ENCODE measurements at regions not wholly inside any gene's neighbourhood (a gene's known extent, or its start where the extent isn't known, plus 50 kb on each side); places are given as distances from the start of the nearest gene placed in this dataset.

- Histone ChIP-seq H3K27me3 (replicated peaks; ENCODE audit: insufficient read depth, low read length) (no peaks in the 10 kb centered on the region), H3K4me3 (ENCODE audit: low read length) (no peak overlapping the region), H3K9me2 (replicated peaks; ENCODE audit: insufficient read depth, low read length) (no peaks in the 10 kb centered on the region)
Measured at GRCh38 chr9:38240051-38240450, 152.5 kb upstream of the ALDH1B1 start.

GRCh38 chr9:38235244-38235643 is 157.3 kb upstream of the ALDH1B1 start:
- Histone ChIP-seq H3K36me3 (replicated peaks; ENCODE audit: insufficient read depth, low read length) (no peaks in the 10 kb centered on the region), H2AFZ (ENCODE audit: low read length) (no peak overlapping the region), H3K4me1 (ENCODE audit: low read length) (no peaks in the 10 kb centered on the region), H3K27ac (ENCODE audit: low read length) (no peak overlapping the region), H3K9me2 (replicated peaks; ENCODE audit: insufficient read depth, low read length) (no peaks in the 10 kb centered on the region), H3K79me2 (ENCODE audit: low read length) (no peaks in the 10 kb centered on the region), H3K27me3 (replicated peaks; ENCODE audit: insufficient read depth, low read length) (no peaks in the 10 kb centered on the region), H3F3A (ENCODE audit: insufficient read depth, low read length) (no peaks in the 10 kb centered on the region), H4K20me1 (ENCODE audit: insufficient read depth, low read length) (no peaks in the 10 kb centered on the region), H3K9me3 (replicated peaks; ENCODE audit: insufficient read depth, low read length) (no peaks in the 10 kb centered on the region), H3K9ac (ENCODE audit: low read length) (no peak overlapping the region), H3K4me2 (ENCODE audit: low read depth, low read length) (no peak overlapping the region), H3K4me3 (ENCODE audit: low read length) (no peak overlapping the region)
- no peak for TF ChIP-seq EZH2phosphoT487 (IDR thresholded peaks at IDR 0.05; ENCODE audit: low read length)
- TF ChIP-seq CTCF (IDR thresholded peaks at IDR 0.05; ENCODE audit: low read length), result no peak
- TF ChIP-seq EZH2 (optimal IDR thresholded peaks at IDR 0.05; ENCODE audit: low read depth, low read length), result no peak
- DNase-seq, result no peak

More at GRCh38 chr9:38240051-38240450, 152.5 kb upstream of the ALDH1B1 start:
- Histone ChIP-seq H3K4me1 (ENCODE audit: low read length) (no peaks in the 10 kb centered on the region), H3K9ac (ENCODE audit: low read length) (no peak overlapping the region), H3K9me3 (replicated peaks; ENCODE audit: insufficient read depth, low read length) (no peaks in the 10 kb centered on the region), H3K79me2 (ENCODE audit: low read length) (no peaks in the 10 kb centered on the region), H3K4me2 (ENCODE audit: low read depth, low read length) (no peak overlapping the region), H3K27ac (ENCODE audit: low read length) (no peak overlapping the region), H4K20me1 (ENCODE audit: insufficient read depth, low read length) (no peaks in the 10 kb centered on the region), H3F3A (ENCODE audit: insufficient read depth, low read length) (no peaks in the 10 kb centered on the region), H3K36me3 (replicated peaks; ENCODE audit: insufficient read depth, low read length) (no peaks in the 10 kb centered on the region), H2AFZ (ENCODE audit: low read length) (no peak overlapping the region)
- no peak for TF ChIP-seq CTCF (IDR thresholded peaks at IDR 0.05; ENCODE audit: low read length)
- no peak for TF ChIP-seq EZH2 (optimal IDR thresholded peaks at IDR 0.05; ENCODE audit: low read depth, low read length)
- no peak for TF ChIP-seq EZH2phosphoT487 (IDR thresholded peaks at IDR 0.05; ENCODE audit: low read length)
- no peak for DNase-seq

- H3K4me2 ChIP-seq (ENCODE audit: low read depth, low read length), result no peak overlapping the region
- H2AFZ ChIP-seq (ENCODE audit: low read length), result no peak overlapping the region
- TF ChIP-seq CTCF (IDR thresholded peaks at IDR 0.05; ENCODE audit: low read length), result no peak
- TF ChIP-seq EZH2phosphoT487 (IDR thresholded peaks at IDR 0.05; ENCODE audit: low read length), result no peak
- no peak for TF ChIP-seq EZH2 (optimal IDR thresholded peaks at IDR 0.05; ENCODE audit: low read depth, low read length)
- no peak overlapping the region for H3K27ac ChIP-seq (ENCODE audit: low read length)
- H3K36me3 ChIP-seq (replicated peaks; ENCODE audit: insufficient read depth, low read length), result no peaks in the 10 kb centered on the region
- H3K4me3 ChIP-seq (ENCODE audit: low read length), result no peak overlapping the region
- H3K9me2 ChIP-seq (replicated peaks; ENCODE audit: insufficient read depth, low read length), result no peaks in the 10 kb centered on the region
- no peaks in the 10 kb centered on the region for H3K79me2 ChIP-seq (ENCODE audit: low read length)
- H3K9me3 ChIP-seq (replicated peaks; ENCODE audit: insufficient read depth, low read length), result no peaks in the 10 kb centered on the region
- no peaks in the 10 kb centered on the region for H3K4me1 ChIP-seq (ENCODE audit: low read length)
- H3K9ac ChIP-seq (ENCODE audit: low read length), result no peak overlapping the region
- no peak for DNase-seq
- H4K20me1 ChIP-seq (ENCODE audit: insufficient read depth, low read length), result no peaks in the 10 kb centered on the region
- no peaks in the 10 kb centered on the region for H3K27me3 ChIP-seq (replicated peaks; ENCODE audit: insufficient read depth, low read length)
- H3F3A ChIP-seq (ENCODE audit: insufficient read depth, low read length), result no peaks in the 10 kb centered on the region
Measured at GRCh38 chr9:38234479-38235170, 157.9 kb upstream of the ALDH1B1 start.

Measured in MM.1S (cell line).